ENCODE measurements at regions not wholly inside any gene's neighbourhood (a gene's known extent, or its start where the extent isn't known, plus 50 kb on each side); places are given as distances from the start of the nearest gene placed in this dataset.

DNA sequence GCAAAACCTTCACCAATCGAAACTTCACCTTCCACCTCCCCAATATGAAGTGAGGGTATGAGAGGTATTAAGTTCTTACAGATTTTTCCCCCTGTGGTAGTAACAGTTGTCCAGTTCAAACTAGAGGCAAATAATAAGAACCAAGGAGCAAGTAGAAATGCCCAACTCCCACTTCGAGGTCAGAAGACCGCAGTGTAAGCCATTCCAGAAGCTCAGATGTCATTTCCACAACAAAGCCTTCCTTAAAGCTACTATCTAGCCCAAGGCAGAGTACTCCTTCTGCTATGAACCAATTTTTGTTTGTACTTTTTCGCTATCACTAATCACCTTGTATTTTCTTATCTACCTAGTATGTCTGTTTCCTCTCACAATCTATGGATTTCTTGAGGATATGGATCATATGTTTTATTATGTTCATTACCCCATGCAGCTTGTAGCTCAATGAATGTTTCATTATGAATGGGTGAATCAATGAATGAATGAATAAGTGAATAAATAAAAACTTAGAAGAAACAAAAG, 235.7 kb upstream of the KCNMB2 start:
- no peak for TF ChIP-seq POLR2AphosphoS5 (IDR thresholded peaks at IDR 0.05; ENCODE audit: insufficient read depth, low read depth, low read length)
- TF ChIP-seq, protein P1, sequence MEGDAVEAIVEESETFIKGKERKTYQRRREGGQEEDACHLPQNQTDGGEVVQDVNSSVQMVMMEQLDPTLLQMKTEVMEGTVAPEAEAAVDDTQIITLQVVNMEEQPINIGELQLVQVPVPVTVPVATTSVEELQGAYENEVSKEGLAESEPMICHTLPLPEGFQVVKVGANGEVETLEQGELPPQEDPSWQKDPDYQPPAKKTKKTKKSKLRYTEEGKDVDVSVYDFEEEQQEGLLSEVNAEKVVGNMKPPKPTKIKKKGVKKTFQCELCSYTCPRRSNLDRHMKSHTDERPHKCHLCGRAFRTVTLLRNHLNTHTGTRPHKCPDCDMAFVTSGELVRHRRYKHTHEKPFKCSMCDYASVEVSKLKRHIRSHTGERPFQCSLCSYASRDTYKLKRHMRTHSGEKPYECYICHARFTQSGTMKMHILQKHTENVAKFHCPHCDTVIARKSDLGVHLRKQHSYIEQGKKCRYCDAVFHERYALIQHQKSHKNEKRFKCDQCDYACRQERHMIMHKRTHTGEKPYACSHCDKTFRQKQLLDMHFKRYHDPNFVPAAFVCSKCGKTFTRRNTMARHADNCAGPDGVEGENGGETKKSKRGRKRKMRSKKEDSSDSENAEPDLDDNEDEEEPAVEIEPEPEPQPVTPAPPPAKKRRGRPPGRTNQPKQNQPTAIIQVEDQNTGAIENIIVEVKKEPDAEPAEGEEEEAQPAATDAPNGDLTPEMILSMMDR (IDR thresholded peaks at IDR 0.05; ENCODE audit: extremely low read depth in 1 of 2, insufficient read depth in 1 of 2, low read depth in 1 of 2, low read length in 2 of 2) = no peak
